ENCODE measurements at regions not wholly inside any gene's neighbourhood (a gene's known extent, or its start where the extent isn't known, plus 50 kb on each side); places are given as distances from the start of the nearest gene placed in this dataset.

DNA sequence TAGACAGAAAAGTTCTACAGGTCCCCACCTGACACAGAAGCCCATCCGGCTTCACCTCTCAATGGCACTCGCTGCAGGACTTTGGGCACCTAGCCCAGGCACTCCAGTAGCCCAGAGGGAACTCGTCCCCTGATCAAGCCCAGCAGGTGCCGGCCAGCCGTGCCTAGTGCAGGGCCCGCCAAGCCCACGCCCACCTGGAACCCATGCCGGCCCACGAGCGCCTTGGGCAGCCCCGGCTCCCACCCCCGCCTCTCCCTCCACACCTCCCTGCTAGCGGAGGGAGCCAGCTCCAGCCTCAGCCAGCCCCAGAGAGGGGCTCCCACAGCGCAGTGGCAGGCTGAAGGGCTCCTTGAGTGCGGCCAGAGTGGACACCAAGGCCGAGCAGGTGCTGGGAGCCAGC is 268.8 kb downstream of the SLITRK1 start:
- Histone ChIP-seq H3K9me3 (peaks cover 0 to 15% (median 0%) of the 10 kb centered on the region in 4 donors), H3K27me3 (no peaks in the 10 kb centered on the region), H3K4me3 (no peak overlapping the region), H3K27ac (no peak overlapping the region), H3K36me3 (no peaks in the 10 kb centered on the region), H3K4me1 (no peaks in the 10 kb centered on the region)
- DNase-seq (peak in 1 of 2 donors; percentile 69), ATAC-seq (ENCODE audit: low FRiP score in 2 of 2) (no peak)
- TF ChIP-seq POLR2A (IDR thresholded peaks at IDR 0.05): no peak
- 90 to 94% methylated on average over 3 to 16 of the region's 16 CpGs for WGBS, 2 donors

DNA sequence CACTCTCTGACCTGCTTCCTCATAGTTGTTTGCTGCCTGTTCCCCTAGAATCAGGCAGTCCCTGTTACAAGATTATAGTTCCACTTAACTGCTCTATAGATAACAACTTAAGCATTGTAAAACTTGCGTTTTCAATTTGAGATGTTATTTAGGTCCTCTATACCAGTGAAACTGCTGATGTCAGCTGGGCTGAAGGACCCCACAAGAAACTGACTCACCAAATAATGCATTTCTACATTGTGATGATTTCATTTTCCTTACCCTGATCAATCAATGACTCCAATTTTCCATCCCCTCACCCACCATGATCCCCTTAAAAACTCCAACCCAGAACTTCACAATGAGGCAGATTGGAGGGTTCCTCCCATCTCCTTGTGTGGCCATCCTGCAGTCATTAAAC is 280.7 kb downstream of the SLITRK1 start:
- TF ChIP-seq, protein P1, sequence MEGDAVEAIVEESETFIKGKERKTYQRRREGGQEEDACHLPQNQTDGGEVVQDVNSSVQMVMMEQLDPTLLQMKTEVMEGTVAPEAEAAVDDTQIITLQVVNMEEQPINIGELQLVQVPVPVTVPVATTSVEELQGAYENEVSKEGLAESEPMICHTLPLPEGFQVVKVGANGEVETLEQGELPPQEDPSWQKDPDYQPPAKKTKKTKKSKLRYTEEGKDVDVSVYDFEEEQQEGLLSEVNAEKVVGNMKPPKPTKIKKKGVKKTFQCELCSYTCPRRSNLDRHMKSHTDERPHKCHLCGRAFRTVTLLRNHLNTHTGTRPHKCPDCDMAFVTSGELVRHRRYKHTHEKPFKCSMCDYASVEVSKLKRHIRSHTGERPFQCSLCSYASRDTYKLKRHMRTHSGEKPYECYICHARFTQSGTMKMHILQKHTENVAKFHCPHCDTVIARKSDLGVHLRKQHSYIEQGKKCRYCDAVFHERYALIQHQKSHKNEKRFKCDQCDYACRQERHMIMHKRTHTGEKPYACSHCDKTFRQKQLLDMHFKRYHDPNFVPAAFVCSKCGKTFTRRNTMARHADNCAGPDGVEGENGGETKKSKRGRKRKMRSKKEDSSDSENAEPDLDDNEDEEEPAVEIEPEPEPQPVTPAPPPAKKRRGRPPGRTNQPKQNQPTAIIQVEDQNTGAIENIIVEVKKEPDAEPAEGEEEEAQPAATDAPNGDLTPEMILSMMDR (IDR thresholded peaks at IDR 0.05): no peak
- TF ChIP-seq POLR2AphosphoS5 (IDR thresholded peaks at IDR 0.05): no peak
- TF ChIP-seq EP300 (IDR thresholded peaks at IDR 0.05): no peak
- no peak for TF ChIP-seq POLR2A (IDR thresholded peaks at IDR 0.05)
- ATAC-seq (ENCODE audit: low FRiP score in 2 of 2): no peak
- Histone ChIP-seq H3K36me3 (no peaks in the 10 kb centered on the region), H3K4me1 (no peaks in the 10 kb centered on the region), H3K4me3 (no peak overlapping the region), H3K27me3 (no peaks in the 10 kb centered on the region), H3K9me3 (no peaks in the 10 kb centered on the region), H3K27ac (no peak overlapping the region)
- WGBS, 2 donors: 65 to 74% methylated on average over 1 of the region's 1 CpG
- DNase-seq: no peak

DNA sequence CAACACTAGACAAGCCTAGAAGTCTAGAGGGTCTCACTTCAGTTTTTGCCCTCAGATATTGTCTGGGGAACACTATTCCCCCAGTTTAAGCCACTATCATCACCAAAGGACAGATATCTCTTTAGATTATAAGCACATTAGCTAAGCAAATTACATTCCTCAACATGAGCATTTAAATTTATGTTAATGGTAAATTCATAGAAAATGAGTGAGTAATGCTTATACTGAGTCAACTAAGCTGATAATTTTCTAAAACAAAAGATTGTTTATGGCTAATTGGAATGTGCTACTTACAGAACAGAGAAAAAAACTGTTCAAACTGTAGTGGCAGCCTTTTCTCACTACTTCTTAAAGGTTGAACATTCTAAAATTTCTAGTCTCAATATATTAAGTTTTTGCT is 290.2 kb downstream of the SLITRK1 start:
- Histone ChIP-seq H3K9me3 (no peaks in the 10 kb centered on the region), H3K36me3 (no peaks in the 10 kb centered on the region), H3K27ac (no peak overlapping the region), H3K4me1 (no peaks in the 10 kb centered on the region), H3K27me3 (no peaks in the 10 kb centered on the region), H3K4me3 (no peak overlapping the region)
- TF ChIP-seq POLR2AphosphoS5 (IDR thresholded peaks at IDR 0.05): no peak
- no peak for TF ChIP-seq EP300 (IDR thresholded peaks at IDR 0.05)
- no peak for TF ChIP-seq POLR2A (IDR thresholded peaks at IDR 0.05)
- DNase-seq (no peak), ATAC-seq (ENCODE audit: low FRiP score in 2 of 2) (no peak)

DNA sequence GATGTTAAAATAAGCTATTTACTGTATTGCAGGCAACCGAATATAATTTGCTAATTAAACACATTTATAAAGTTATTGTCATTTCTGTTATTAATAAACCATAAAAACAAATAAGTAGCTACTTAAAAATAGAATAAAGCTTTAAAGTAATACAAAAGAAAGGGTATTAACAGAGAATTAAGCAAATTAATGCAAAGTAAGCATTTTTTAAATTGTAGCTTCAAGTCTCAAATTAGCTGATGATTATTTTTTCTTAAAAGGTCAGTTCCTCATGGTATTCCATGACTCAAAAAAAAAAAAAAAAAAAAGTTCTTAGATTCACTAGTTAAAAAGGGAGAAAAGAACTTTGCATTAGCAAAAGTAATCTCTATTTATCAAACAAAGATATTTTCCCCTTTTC is 292.5 kb downstream of the SLITRK1 start:
- 80 to 89% methylated on average over 1 of the region's 1 CpG for WGBS, 2 donors

DNA sequence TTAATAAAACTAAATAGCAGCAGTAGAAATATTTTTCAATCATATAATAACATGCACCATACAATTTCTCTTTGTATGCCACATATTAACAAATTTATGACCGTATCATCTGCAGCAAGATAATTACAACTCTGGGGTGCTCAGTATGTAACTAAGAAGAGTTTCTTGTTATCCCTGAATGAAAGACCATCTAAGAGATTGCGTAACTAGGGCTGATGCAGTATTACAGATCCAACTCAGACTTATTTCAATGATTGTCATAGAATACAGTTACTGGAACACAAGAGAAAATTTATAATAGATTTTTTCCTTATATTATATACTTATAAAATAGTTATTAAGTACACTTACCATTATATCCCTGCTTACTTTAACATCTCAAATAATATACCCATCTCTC is 305.1 kb downstream of the SLITRK1 start:
- no peak for DNase-seq
- TF ChIP-seq POLR2AphosphoS5 (IDR thresholded peaks at IDR 0.05) (no peak), EP300 (IDR thresholded peaks at IDR 0.05) (no peak), POLR2A (IDR thresholded peaks at IDR 0.05) (no peak)
- TF ChIP-seq, protein P1 (IDR thresholded peaks at IDR 0.05): no peak

More for the DNA sequence above, 292.5 kb downstream of the SLITRK1 start:
- no peak overlapping the region for H3K27ac ChIP-seq
- ATAC-seq (ENCODE audit: low FRiP score in 2 of 2) (no peak), DNase-seq (no peak)
- no peaks in the 10 kb centered on the region for H3K9me3 ChIP-seq
- H3K27me3 ChIP-seq: no peaks in the 10 kb centered on the region
- no peaks in the 10 kb centered on the region for H3K4me1 ChIP-seq
- no peaks in the 10 kb centered on the region for H3K36me3 ChIP-seq
- H3K4me3 ChIP-seq: no peak overlapping the region
- TF ChIP-seq EP300 (IDR thresholded peaks at IDR 0.05): no peak
- no peak for TF ChIP-seq POLR2AphosphoS5 (IDR thresholded peaks at IDR 0.05)
- TF ChIP-seq POLR2A (IDR thresholded peaks at IDR 0.05): no peak
- TF ChIP-seq, protein P1 (IDR thresholded peaks at IDR 0.05): no peak

DNA sequence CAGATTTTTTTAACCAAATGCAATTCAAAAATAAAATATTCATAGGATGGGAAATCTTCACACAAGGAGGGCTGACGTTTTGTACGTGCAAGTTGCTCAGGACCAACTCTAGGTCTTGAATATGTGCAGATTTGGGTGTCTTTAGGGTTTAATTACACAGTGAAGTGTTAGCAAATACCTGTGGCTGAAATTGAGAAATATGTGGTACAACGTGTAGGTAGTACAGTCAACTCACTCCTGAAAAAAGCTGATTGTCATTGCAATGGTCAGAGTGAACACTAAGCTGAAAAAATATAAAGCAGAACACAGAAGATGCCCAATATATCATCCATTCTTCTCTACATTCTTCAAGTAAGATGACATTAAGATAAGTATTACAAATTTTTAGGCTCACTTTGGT is 314.3 kb downstream of the SLITRK1 start:
- Histone ChIP-seq H3K4me1 (no peaks in the 10 kb centered on the region), H3K4me3 (no peak overlapping the region), H3K27me3 (no peaks in the 10 kb centered on the region), H3K27ac (no peak overlapping the region), H3K36me3 (no peaks in the 10 kb centered on the region), H3K9me3 (no peaks in the 10 kb centered on the region)
- 64 to 71% methylated on average over 3 of the region's 3 CpGs for WGBS, 2 donors
- DNase-seq: no peak
- no peak for ATAC-seq (ENCODE audit: low FRiP score in 2 of 2)
- TF ChIP-seq, protein P1 (IDR thresholded peaks at IDR 0.05): no peak
- TF ChIP-seq EP300 (IDR thresholded peaks at IDR 0.05) (no peak), POLR2A (IDR thresholded peaks at IDR 0.05) (no peak), POLR2AphosphoS5 (IDR thresholded peaks at IDR 0.05) (no peak)

More for the DNA sequence above, 305.1 kb downstream of the SLITRK1 start:
- Histone ChIP-seq H3K9me3 (no peaks in the 10 kb centered on the region), H3K4me1 (no peaks in the 10 kb centered on the region), H3K36me3 (no peaks in the 10 kb centered on the region), H3K27me3 (no peaks in the 10 kb centered on the region), H3K4me3 (no peak overlapping the region), H3K27ac (no peak overlapping the region)
- no peak for ATAC-seq (ENCODE audit: low FRiP score in 2 of 2)
- 89 to 91% methylated on average over 2 of the region's 2 CpGs for WGBS, 2 donors

Measured in upper lobe of left lung (tissue), 6 donors.